Stomach (tissue), 8 donors: ENCODE measurements at regions not wholly inside any gene's neighbourhood (a gene's known extent, or its start where the extent isn't known, plus 50 kb on each side); places are given as distances from the start of the nearest gene placed in this dataset.

Experiments
- DNase-seq, 2 donors: peaks; one replicate each; pipeline versions ENCODE4 v3.0.0 to v3.0.0-alpha.2; 2013 to 2019
- H3K27ac ChIP-seq, 5 donors: fragments of 200-600 bp in 4 of 5; sonication (generic) in 4 of 5; one replicate each; pipeline ENCODE4 v1.5.1; 2013 to 2019; ENCODE audit warnings: mild to moderate bottlenecking in 1 of 5, moderate library complexity in 1 of 5
- H3K27me3 ChIP-seq, 3 donors: fragments of 200-600 bp; sonication (generic); one replicate each; pipeline ENCODE4 v1.5.1; 2017 to 2019; ENCODE audit warnings: mixed run types in 1 of 3
- H3K36me3 ChIP-seq, 4 donors: fragments of 200-600 bp; sonication (generic); 1 replicate in 3 of 4; 2 replicates in 1 of 4; pipeline ENCODE4 v1.5.1; 2016 to 2019
- H3K4me1 ChIP-seq, 4 donors: fragments of 200-600 bp; sonication (generic); one replicate each; pipeline ENCODE4 v1.5.1; 2016 to 2019
- H3K4me3 ChIP-seq, 4 donors: fragments of 200-600 bp; sonication (generic) in 3 of 4; one replicate each; pipeline ENCODE4 v1.5.1; 2016 to 2019; ENCODE audit warnings: mild to moderate bottlenecking in 1 of 4
- H3K9me3 ChIP-seq, 4 donors: fragments of 200-600 bp; sonication (generic); one replicate each; pipeline ENCODE4 v1.5.1; 2016 to 2019
- EP300 ChIP-seq: sonication (generic); formaldehyde crosslinking; IDR thresholded peaks from one replicate; pipeline ENCODE4 v1.6.1; 2017; ENCODE audit warnings: antibody characterized with exemption
- POLR2A ChIP-seq, 4 donors: fragments of 450-650 bp; IDR thresholded peaks; one replicate each; pipeline ENCODE4 v1.6.1; 2016; ENCODE audit warnings: antibody characterized with exemption in 4 of 4, control low read depth in 2 of 4, mild to moderate bottlenecking in 1 of 4, moderate library complexity in 1 of 4
- POLR2AphosphoS5 ChIP-seq, 3 donors: sonication (generic); formaldehyde crosslinking; IDR thresholded peaks; one replicate each; pipeline ENCODE4 v1.6.1; 2016; ENCODE audit warnings: antibody characterized with exemption in 3 of 3
- WGBS, 5 donors: extraction: QIAGEN DNeasy Blood & Tissue Kit in 3 of 5; methylation state at CpG; one replicate each; pipeline versions ENCODE4 v1.1.5 to v1.1.7; 2013 to 2018; 5-methylcytosine and 5-hydroxymethylcytosine counted together
- intact Hi-C: fragments of 100-400 bp; cut with DNase I; formaldehyde crosslinking; loops from one replicate; pipeline ENCODE4 v1.15.1; 2023; ENCODE audit warnings: low total_unique reads
- TF ChIP-seq, protein P1 (sequence below), 7 experiments: fragments of 450-650 bp in 4 of 7; fragments of 200-600 bp in 3 of 7; sonication (generic) in 3 of 7; IDR thresholded peaks; one replicate each; pipeline ENCODE4 v1.5.1; 2016 to 2019; ENCODE audit warnings: antibody characterized with exemption in 7 of 7, control low read depth in 2 of 7, mild to moderate bottlenecking in 1 of 7
- donor health status: healthy with polysubstance abuse.
- donor health status: Bipolar disorder and iron deficiency.
- donor health status: healthy.

- H3K27ac ChIP-seq = no peak overlapping the region
- DNase-seq = no peak
- TF ChIP-seq POLR2AphosphoS5 (IDR thresholded peaks at IDR 0.05) = no peak
- TF ChIP-seq POLR2A (IDR thresholded peaks at IDR 0.05) = no peak
- no peak for TF ChIP-seq EP300
- no peaks in the 10 kb centered on the region for H3K27me3 ChIP-seq
- intact Hi-C loops = no loop called here
- H3K9me3 ChIP-seq = peaks cover 0 to 20% (median 7%) of the 10 kb centered on the region in 4 donors
- H3K4me3 ChIP-seq = no peak overlapping the region
- no peaks in the 10 kb centered on the region for H3K4me1 ChIP-seq
- no peaks in the 10 kb centered on the region for H3K36me3 ChIP-seq
Observed at GRCh38 chr6:97423190-97423589, 140.2 kb upstream of the MMS22L start.

DNA sequence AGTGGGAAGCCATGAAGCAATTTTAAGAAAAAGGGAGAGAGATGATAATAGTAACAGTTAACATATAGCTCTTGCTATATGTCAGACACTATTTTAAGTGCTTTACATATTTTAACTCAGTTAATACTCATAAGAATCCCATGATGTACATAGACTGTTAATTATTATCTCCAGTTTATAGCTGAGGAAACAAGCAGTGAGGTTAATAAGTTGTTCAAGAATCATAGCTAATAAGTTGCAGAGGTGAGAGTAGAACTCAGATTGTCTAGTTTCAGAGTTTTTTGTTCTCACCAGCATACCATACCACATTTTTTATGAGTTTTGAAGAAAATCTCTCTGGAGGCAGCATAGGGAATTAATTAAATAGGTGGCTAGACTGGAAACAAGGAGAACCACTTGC, 144.6 kb upstream of the MMS22L start:
- DNase-seq = no peak
- no peak for TF ChIP-seq POLR2A (IDR thresholded peaks at IDR 0.05)
- no peak for TF ChIP-seq POLR2AphosphoS5 (IDR thresholded peaks at IDR 0.05)
- no peak for TF ChIP-seq EP300
- TF ChIP-seq, protein P1, sequence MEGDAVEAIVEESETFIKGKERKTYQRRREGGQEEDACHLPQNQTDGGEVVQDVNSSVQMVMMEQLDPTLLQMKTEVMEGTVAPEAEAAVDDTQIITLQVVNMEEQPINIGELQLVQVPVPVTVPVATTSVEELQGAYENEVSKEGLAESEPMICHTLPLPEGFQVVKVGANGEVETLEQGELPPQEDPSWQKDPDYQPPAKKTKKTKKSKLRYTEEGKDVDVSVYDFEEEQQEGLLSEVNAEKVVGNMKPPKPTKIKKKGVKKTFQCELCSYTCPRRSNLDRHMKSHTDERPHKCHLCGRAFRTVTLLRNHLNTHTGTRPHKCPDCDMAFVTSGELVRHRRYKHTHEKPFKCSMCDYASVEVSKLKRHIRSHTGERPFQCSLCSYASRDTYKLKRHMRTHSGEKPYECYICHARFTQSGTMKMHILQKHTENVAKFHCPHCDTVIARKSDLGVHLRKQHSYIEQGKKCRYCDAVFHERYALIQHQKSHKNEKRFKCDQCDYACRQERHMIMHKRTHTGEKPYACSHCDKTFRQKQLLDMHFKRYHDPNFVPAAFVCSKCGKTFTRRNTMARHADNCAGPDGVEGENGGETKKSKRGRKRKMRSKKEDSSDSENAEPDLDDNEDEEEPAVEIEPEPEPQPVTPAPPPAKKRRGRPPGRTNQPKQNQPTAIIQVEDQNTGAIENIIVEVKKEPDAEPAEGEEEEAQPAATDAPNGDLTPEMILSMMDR (IDR thresholded peaks at IDR 0.05) = no peak
- intact Hi-C loops = no loop called here

GRCh38 chr6:97437087-97437486, 154.1 kb upstream of the MMS22L start:
- Histone ChIP-seq H3K4me1 (no peaks in the 10 kb centered on the region), H3K27me3 (no peaks in the 10 kb centered on the region), H3K9me3 (no peaks in the 10 kb centered on the region), H3K27ac (no peak overlapping the region), H3K4me3 (no peak overlapping the region), H3K36me3 (no peaks in the 10 kb centered on the region)
- DNase-seq = peak in 1 of 2 donors; percentile 6
- intact Hi-C loops = no loop called here
- TF ChIP-seq, protein P1 (IDR thresholded peaks at IDR 0.05) = peak in 3 of 7 experiments; percentile 31 to 45 (median 35)
- TF ChIP-seq POLR2A (IDR thresholded peaks at IDR 0.05) = no peak
- WGBS, 5 donors = 24 to 40% (median 32%) methylated on average over 3 of the region's 3 CpGs

More for the DNA sequence above, 144.6 kb upstream of the MMS22L start:
- Histone ChIP-seq H3K4me1 (no peaks in the 10 kb centered on the region), H3K27ac (no peak overlapping the region), H3K36me3 (no peaks in the 10 kb centered on the region), H3K9me3 (no peaks in the 10 kb centered on the region), H3K27me3 (no peaks in the 10 kb centered on the region), H3K4me3 (no peak overlapping the region)

DNA sequence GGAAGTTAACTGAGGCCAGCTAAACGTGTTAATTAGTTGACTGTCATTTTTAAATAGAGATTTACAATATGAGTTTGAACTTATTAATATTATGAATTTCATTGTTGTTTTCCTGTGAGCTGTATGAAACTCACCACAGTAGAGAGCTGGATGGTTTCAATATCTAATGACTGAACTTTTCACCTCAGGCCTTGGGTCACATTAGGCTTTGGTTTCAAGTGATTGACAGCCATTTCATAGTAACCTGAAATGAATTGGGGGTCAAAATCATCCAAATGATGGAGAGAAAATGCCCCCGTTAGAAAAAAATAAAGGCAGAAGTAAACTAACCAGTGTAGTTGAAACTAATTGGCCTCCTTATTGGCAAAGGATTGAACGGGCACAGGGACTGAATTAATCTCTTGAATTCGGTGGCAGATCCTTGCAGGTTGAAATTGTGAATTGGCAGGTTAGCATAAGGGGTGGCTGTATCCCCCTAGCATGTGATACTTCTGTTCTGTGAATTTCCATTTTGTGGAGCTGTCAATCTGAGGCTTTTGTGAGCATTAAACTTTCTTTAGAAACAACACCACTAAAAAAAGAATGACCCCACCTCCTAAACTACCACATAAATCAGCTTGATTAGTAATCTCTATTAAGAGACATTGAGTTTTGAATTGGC, 155.1 kb upstream of the MMS22L start:
- intact Hi-C loops = no loop called here
- Histone ChIP-seq H3K27me3 (no peaks in the 10 kb centered on the region), H3K27ac (no peak overlapping the region), H3K36me3 (no peaks in the 10 kb centered on the region), H3K9me3 (no peaks in the 10 kb centered on the region), H3K4me3 (no peak overlapping the region), H3K4me1 (no peaks in the 10 kb centered on the region)
- TF ChIP-seq POLR2AphosphoS5 (IDR thresholded peaks at IDR 0.05) (no peak), POLR2A (IDR thresholded peaks at IDR 0.05) (no peak), EP300 (no peak)
- TF ChIP-seq, protein P1 (IDR thresholded peaks at IDR 0.05) = no peak
- no peak for DNase-seq
- 62 to 75% (median 66%) methylated on average over 4 of the region's 4 CpGs for WGBS, 5 donors

GRCh38 chr6:97440590-97441176, 157.7 kb upstream of the MMS22L start:
- 20 to 25% (median 22%) methylated on average over 7 of the region's 7 CpGs for WGBS, 5 donors

More at GRCh38 chr6:97440590-97441176, 157.7 kb upstream of the MMS22L start:
- intact Hi-C loops = no loop called here
- Histone ChIP-seq H3K4me1 (no peaks in the 10 kb centered on the region), H3K27me3 (no peaks in the 10 kb centered on the region), H3K27ac (no peak overlapping the region), H3K4me3 (no peak overlapping the region), H3K36me3 (no peaks in the 10 kb centered on the region), H3K9me3 (no peaks in the 10 kb centered on the region)
- DNase-seq = peak in 1 of 2 donors; percentile 42
- TF ChIP-seq, protein P1 (IDR thresholded peaks at IDR 0.05) = no peak
- TF ChIP-seq EP300 (no peak), POLR2A (IDR thresholded peaks at IDR 0.05) (no peak), POLR2AphosphoS5 (IDR thresholded peaks at IDR 0.05) (no peak)
